Activated CD4-positive, alpha-beta T cell treated with anti-CD3 and anti-CD28 coated beads for 1 hour (primary cell): ENCODE measurements at regions not wholly inside any gene's neighbourhood (a gene's known extent, or its start where the extent isn't known, plus 50 kb on each side); places are given as distances from the start of the nearest gene placed in this dataset.

Experiments used
- DNase-seq: peaks from one replicate; pipeline ENCODE4 v3.0.0-alpha.2; 2020

DNA sequence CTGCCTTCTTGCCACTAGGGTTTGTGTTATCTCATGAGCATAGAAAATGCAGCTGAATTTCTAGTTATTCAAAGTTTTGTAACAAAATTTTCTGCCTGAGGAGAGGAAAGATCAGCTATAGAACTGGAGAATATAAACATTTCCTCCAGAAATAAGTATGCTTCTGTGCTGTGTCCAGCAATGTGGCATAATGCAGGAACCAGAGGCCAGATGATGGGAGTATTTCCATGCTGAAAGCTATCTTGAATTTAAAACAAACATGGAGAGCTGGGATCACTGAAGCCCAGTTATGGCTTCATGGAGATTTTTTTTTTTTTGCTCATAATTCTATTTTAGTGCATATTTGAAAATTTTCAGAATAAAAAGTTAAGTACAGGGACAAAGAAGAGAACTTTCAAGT lies 608.2 kb downstream of the SOX6 start:
- DNase-seq, result no peak

DNA sequence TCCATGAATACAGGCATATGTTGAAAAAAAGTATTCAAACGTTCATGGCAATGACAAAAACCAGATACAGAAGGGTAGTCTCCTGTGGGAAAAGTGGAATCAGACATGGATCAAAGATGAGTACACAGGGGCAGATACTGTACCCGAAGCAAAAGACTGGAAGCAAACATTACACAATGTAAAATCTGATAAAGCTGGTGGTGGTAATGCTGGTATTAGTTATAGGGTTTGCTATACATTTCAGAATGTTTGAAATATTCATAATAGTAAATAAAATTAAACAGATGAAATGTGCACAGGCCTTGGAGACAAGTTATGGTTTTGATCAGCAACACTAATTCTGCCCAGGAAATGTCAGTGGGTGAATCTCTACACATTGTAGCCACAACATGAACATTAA lies 607.6 kb downstream of the SOX6 start:
- no peak for DNase-seq

DNA sequence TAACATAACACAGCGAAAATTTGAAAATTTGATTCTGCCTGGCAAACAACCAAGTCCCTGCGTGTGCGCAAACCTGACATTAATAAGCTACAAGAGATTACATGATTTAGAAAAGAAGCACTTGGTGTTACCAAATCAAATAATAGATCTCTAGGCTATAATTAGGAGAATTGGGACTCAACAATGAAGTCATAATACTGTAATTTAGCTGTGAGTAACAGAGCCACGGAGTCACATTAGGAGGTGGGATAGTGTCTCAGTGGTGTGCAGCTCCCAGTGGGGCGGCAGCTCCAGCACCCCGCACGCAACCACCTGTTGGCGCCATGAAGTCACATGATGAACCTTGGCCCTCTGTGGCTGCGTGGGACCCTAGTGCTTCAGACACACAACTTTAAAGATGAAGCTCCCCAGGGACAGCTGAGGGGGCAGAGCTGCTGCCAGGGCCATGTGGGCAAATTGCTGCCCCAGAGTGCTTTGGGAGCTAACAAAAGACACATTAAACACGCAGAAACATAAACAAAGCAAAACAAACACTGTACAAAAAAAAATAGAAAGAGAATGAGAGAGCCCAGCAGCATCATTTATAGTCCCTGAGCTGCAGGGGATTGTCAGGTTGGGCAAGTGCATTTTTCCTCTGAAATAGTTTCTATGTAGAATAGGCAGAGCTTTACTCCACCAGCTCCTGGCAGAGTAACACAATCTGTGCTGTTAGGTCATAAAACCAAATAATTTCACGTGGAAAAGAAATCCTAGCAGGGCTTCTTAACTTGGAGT lies 605.6 kb downstream of the SOX6 start:
- no peak for DNase-seq

- DNase-seq, result no peak
These were observed 602.1 kb downstream of the SOX6 start for GRCh38 chr11:15754221-15754620.

DNA sequence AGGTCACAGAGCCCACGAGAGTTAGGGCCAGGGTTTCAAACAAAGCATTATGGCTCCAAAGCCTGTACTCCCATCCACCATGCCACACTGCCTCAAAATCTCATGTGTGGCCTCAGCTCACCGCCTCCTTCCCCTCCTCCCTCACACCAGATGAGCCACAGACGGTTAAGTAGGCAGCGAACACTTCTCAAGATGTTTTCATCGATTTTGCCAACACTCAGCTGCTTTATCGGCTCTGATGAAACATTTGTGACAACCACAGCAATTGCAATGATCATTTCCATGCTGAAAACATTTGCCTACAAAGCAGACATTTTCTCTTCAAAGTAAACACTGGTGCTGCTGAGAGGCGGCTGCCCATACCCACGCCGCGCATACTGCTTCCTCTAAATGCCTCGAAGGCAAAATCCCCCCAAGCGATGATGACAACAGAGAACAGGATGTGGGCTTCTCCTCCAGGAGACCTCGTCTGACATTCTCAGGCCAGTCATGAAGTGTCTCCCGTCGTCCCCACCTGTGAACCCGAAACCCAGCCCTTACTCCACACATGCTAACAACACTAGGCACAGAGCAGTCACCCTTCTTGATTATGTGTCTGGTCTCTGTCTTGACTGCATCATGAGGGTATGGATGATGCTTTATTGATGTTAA lies 599.2 kb downstream of the SOX6 start:
- no peak for DNase-seq

GRCh38 chr11:15758857-15759465 lies 597.4 kb downstream of the SOX6 start:
- no peak for DNase-seq

DNA sequence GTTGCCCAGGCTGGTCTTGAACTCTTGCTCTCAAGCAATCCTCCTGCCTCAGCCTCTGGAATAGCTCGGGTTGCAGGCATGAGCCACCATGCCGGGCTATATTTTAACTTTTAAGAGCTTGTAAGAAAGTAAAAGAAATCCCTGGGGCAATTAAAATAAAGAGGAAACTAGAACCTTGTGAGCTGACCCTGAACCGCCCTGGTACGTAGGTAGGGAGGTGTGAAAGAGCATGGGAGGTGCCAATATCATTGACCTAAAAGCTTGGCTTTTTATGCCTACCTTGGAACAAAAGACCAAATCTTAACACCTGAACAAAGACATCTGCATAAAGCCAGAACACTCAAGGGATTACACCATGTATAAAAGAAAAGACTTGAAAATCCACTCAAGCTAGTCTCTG lies 595.1 kb downstream of the SOX6 start:
- no peak for DNase-seq

GRCh38 chr11:15764326-15764725 lies 592.0 kb downstream of the SOX6 start:
- no peak for DNase-seq

- DNase-seq, result no peak
These were observed 591.4 kb downstream of the SOX6 start for GRCh38 chr11:15764948-15765347.

GRCh38 chr11:15765530-15765929 lies 590.8 kb downstream of the SOX6 start:
- DNase-seq, result no peak

DNA sequence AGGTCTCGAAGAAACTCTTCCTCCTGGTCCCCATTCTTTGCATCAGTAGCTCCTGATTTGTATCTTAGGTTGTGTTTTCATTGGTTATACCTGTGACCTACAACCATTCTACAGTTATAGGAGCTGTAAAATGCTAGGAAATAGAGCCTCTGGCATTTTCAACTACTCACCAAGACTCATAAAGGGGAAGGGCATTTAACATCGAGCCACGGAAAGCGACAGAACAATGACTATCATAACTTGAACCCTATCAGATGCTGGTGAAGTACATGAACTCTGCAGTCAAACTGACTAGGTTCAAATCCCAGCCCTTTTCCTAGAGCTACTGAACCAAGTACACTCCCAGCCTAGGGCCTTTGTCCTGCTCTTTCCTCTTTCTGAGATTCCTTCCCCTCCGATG lies 588.0 kb downstream of the SOX6 start:
- no peak for DNase-seq

DNA sequence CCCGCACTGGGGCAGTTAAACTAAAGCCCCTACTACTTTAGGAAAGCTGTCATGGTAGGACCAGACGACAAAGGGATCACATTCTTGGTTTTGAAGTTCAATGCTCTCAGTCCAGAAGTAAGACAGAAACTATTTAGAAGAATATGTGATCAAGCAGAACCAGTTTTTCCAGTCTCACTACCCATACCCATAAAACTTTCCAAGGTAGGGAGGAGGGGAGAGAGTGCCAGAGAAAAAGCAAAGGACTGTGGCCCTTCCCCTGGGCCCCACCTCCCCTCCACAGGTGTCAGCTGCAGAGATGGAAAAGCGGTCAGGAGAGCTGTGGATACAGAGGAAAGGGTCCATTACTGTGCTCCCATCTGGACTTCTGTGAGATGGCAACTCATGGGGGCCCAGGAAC lies 587.1 kb downstream of the SOX6 start:
- DNase-seq, result no peak

DNA sequence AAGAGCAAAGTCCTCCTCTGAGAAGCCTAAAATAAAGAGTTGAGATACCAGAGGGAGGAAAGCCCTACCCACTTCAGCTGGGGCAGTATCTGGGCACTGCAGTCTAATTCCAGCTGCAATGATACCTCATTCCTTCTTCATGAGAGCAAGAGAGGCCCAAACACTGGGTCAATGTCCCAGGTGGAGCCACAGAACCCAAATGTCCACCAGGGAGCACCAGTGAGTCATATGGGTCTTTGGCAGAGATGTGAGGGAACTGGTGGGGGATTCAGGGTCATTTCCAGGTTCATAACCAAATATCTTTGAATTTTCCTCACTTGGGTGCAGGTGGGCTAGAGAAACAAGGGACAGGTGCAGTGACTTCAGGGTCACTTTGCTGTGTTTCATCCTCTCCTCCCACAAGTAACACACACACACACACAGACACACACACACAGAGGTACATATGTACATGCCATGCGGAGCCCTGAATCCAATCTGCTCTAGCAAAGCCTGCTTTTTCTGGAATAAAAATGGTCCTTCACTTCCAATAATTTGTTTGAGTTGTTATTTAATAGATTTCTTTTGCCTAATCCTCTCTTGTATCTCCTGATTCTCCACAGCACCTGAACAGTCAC lies 585.4 kb downstream of the SOX6 start:
- no peak for DNase-seq

DNA sequence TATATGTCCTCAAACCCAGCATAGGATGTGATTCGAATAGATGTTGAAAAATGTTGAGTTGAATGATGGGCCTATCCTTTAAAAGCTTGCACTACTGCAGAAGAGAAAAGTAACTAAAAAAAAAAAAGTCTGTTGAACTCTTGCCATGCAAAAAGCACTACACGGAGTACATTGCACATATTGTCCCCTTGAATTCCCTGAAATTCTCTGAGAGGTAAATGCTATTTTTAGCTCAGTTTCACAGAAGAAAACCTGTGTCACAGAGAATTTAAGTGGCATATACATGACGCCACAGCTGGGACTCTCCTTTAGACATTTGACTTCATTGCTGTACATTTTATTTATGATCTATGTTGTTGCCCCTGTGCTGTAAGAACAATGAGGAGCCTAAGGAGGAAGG lies 583.8 kb downstream of the SOX6 start:
- no peak for DNase-seq

DNA sequence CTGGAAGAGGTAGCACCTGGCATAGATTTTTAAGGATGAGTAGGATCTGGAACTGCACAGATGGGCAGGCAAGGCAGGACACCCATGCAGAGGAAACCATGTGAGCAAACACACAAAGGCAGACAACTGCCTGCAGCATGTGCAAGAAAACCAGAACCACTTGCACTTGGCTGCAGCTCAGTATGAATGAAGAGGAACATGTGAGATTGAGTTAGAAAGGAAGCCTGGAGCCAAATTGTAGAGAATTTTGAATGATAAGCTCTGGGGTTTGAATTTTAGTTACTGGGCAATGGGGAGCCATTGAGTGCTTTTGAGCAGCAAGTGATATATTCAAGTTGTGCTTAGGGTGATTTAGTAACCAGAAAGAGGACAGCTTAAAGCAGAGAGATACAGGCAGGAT lies 583.4 kb downstream of the SOX6 start:
- no peak for DNase-seq

DNA sequence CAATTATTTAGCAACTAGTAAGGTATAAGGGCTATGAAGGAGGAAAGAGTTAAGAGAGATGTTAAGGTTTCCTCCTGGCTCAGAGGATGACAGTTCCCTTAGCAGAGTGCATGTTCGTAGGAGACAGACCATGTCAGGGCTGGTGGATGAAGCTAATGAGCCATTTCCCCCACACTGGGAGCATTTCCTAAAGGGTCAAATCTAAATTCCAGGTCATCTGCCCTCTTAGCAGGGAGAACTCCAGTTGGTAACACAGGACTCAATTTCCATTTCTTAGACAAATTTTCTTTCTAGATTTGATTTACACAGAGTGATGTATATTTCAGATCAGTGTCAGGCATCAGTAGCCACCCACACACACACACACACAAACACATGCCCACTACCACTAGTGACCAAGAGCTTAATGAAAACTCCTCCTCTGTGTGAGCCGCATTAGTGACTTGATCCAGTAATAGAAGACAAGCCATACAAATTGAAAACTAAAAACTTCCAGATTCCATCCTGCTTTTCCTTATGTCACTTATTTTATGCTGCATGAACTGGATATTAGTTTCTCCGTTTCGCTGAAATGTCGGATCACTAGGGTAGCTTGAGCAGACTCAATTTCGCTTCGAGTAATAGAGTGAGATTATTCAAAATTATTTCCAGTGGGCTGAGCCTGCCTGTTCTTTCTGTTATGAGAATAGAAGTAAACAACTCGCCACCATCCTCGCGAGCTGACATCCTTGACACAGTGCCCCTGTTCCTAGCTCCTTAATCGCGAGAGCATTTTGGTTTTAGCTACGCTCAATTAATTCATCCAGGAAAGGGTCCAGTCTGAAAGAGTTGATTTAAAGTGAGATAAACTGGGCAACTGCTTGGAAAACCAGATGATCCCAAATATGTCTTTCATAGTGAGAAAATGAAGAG lies 582.6 kb downstream of the SOX6 start:
- no peak for DNase-seq

GRCh38 chr11:15774388-15774939 lies 581.9 kb downstream of the SOX6 start:
- no peak for DNase-seq

- no peak for DNase-seq
These were observed 581.3 kb downstream of the SOX6 start for GRCh38 chr11:15775015-15775541.

DNA sequence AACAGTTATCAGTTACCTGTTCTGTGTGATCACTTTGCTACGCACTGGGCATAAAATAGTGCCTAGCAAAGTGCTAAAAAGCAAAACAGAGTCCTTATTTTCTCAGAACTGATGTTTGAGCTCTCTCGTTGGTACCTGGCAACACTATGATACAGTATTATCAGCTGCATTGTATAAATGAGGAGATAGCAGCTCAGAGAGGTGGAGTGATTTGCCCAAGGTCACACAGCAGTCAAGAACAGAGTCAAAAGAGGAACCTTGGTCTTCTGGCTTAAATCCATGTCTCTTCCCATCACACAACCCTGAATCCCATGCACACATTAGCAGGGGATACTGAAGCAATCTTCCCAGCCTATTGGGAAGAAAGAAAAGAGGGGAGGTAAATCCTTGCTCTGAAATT lies 580.5 kb downstream of the SOX6 start:
- no peak for DNase-seq

- no peak for DNase-seq
These were observed 580.0 kb downstream of the SOX6 start for GRCh38 chr11:15776366-15776765.

GRCh38 chr11:15779518-15779917 lies 576.8 kb downstream of the SOX6 start:
- DNase-seq, result no peak

GRCh38 chr11:15780382-15780781 lies 576.0 kb downstream of the SOX6 start:
- DNase-seq, result no peak
